SK-N-MC (cell line): ENCODE measurements at regions not wholly inside any gene's neighbourhood (a gene's known extent, or its start where the extent isn't known, plus 50 kb on each side); places are given as distances from the start of the nearest gene placed in this dataset.

Experiments
- EZH2 ChIP-seq: fragments of 200-600 bp; sonication (generic); IDR thresholded peaks from one replicate; pipeline ENCODE4 v1.6.1; 2017; ENCODE audit warnings: antibody characterized with exemption
- POLR2AphosphoS5 ChIP-seq: IDR thresholded peaks from 2 replicates; pipeline ENCODE4 v1.6.1; 2012; ENCODE audit warnings: mild to moderate bottlenecking, low read depth, low read length, borderline replicate concordance

GRCh38 chr4:18105030-18106011 lies 83.8 kb upstream of the LCORL start:
- no peak for TF ChIP-seq EZH2
- TF ChIP-seq POLR2AphosphoS5: no peak
